Peyer's patch (tissue), 4 donors: ENCODE measurements at regions not wholly inside any gene's neighbourhood (a gene's known extent, or its start where the extent isn't known, plus 50 kb on each side); places are given as distances from the start of the nearest gene placed in this dataset.

Source experiments
- DNase-seq, 3 donors: peaks; one replicate each; pipeline ENCODE4 v3.0.0-alpha.2; 2017 to 2019
- H3K27ac ChIP-seq, 4 donors: fragments of 200-600 bp; sonication (generic); one replicate each; pipeline ENCODE4 v1.5.1; 2016 to 2019
- H3K27me3 ChIP-seq, 2 donors: fragments of 200-600 bp; sonication (generic); one replicate each; pipeline ENCODE4 v1.5.1; 2019
- H3K36me3 ChIP-seq, 3 donors: fragments of 200-600 bp; sonication (generic); one replicate each; pipeline ENCODE4 v1.5.1; 2016 to 2019
- H3K4me1 ChIP-seq, 4 donors: fragments of 200-600 bp; sonication (generic); one replicate each; pipeline ENCODE4 v1.5.1; 2016 to 2019
- H3K4me3 ChIP-seq, 4 donors: fragments of 200-600 bp; sonication (generic); 1 replicate in 3 of 4; 2 replicates in 1 of 4; pipeline ENCODE4 v1.5.1; 2016 to 2019; ENCODE audit warnings: mild to moderate bottlenecking in 1 of 4
- H3K9me3 ChIP-seq, 4 donors: fragments of 200-600 bp; sonication (generic); one replicate each; pipeline ENCODE4 v1.5.1; 2016 to 2019; ENCODE audit warnings: mild to moderate bottlenecking in 1 of 4
- CTCF ChIP-seq, 6 experiments: fragments of 450-650 bp in 4 of 6; fragments of 200-600 bp in 2 of 6; sonication (generic) in 1 of 6; IDR thresholded peaks; one replicate each; pipeline ENCODE4 v1.5.1; 2017 to 2019; ENCODE audit warnings: antibody characterized with exemption in 6 of 6, mild to moderate bottlenecking in 3 of 6, moderate library complexity in 1 of 6
- POLR2A ChIP-seq, 2 donors: fragments of 450-650 bp; IDR thresholded peaks; one replicate each; pipeline ENCODE4 v1.5.1; 2017; ENCODE audit warnings: antibody characterized with exemption in 2 of 2, mild to moderate bottlenecking in 2 of 2, moderate library complexity in 2 of 2

GRCh38 chr5:74303578-74303977 is 336.9 kb downstream of the ENC1 start:
- no peaks in the 10 kb centered on the region for H3K4me1 ChIP-seq
- no peak for TF ChIP-seq POLR2A (IDR thresholded peaks at IDR 0.05)
- no peaks in the 10 kb centered on the region for H3K36me3 ChIP-seq
- H3K27me3 ChIP-seq, result no peaks in the 10 kb centered on the region
- DNase-seq, result no peak
- H3K9me3 ChIP-seq, result no peaks in the 10 kb centered on the region
- no peak overlapping the region for H3K4me3 ChIP-seq
- no peak overlapping the region for H3K27ac ChIP-seq

- no peak for DNase-seq
- H3K4me1 ChIP-seq, result peaks cover 0 to 3% (median 0%) of the 10 kb centered on the region in 4 donors
- no peak overlapping the region for H3K4me3 ChIP-seq
- no peak for TF ChIP-seq POLR2A (IDR thresholded peaks at IDR 0.05)
- TF ChIP-seq CTCF (IDR thresholded peaks at IDR 0.05), result no peak
- H3K27ac ChIP-seq, result no peak overlapping the region
- no peaks in the 10 kb centered on the region for H3K9me3 ChIP-seq
- H3K27me3 ChIP-seq, result no peaks in the 10 kb centered on the region
- H3K36me3 ChIP-seq, result no peaks in the 10 kb centered on the region
Measured at GRCh38 chr5:74301576-74301975, 339.0 kb downstream of the ENC1 start.

- no peak for TF ChIP-seq POLR2A (IDR thresholded peaks at IDR 0.05)
- Histone ChIP-seq H3K27me3 (no peaks in the 10 kb centered on the region), H3K4me1 (peaks cover 0 to 4% (median 0%) of the 10 kb centered on the region in 4 donors), H3K9me3 (no peaks in the 10 kb centered on the region), H3K4me3 (no peak overlapping the region), H3K27ac (no peak overlapping the region), H3K36me3 (no peaks in the 10 kb centered on the region)
- no peak for DNase-seq
Measured at GRCh38 chr5:74300808-74301389, 339.6 kb downstream of the ENC1 start.

- H3K9me3 ChIP-seq, result no peaks in the 10 kb centered on the region
- H3K4me3 ChIP-seq, result no peak overlapping the region
- no peaks in the 10 kb centered on the region for H3K27me3 ChIP-seq
- H3K4me1 ChIP-seq, result peaks cover 0 to 4% (median 0%) of the 10 kb centered on the region in 4 donors
- no peak for TF ChIP-seq CTCF (IDR thresholded peaks at IDR 0.05)
- no peak for TF ChIP-seq POLR2A (IDR thresholded peaks at IDR 0.05)
- H3K36me3 ChIP-seq, result no peaks in the 10 kb centered on the region
- no peak overlapping the region for H3K27ac ChIP-seq
- DNase-seq, result no peak
Measured at GRCh38 chr5:74299833-74300232, 340.7 kb downstream of the ENC1 start.

GRCh38 chr5:74296685-74297408 is 343.7 kb downstream of the ENC1 start:
- Histone ChIP-seq H3K4me3 (no peak overlapping the region), H3K9me3 (no peaks in the 10 kb centered on the region), H3K27me3 (no peaks in the 10 kb centered on the region), H3K36me3 (no peaks in the 10 kb centered on the region), H3K27ac (no peak overlapping the region), H3K4me1 (peaks cover 0 to 4% (median 0%) of the 10 kb centered on the region in 4 donors)
- TF ChIP-seq CTCF (IDR thresholded peaks at IDR 0.05) (no peak), POLR2A (IDR thresholded peaks at IDR 0.05) (no peak)
- DNase-seq, result no peak

- peaks cover 0 to 4% (median 0%) of the 10 kb centered on the region in 4 donors for H3K4me1 ChIP-seq
- no peaks in the 10 kb centered on the region for H3K36me3 ChIP-seq
- no peaks in the 10 kb centered on the region for H3K27me3 ChIP-seq
- no peak for DNase-seq
- no peak overlapping the region for H3K27ac ChIP-seq
- TF ChIP-seq POLR2A (IDR thresholded peaks at IDR 0.05) (no peak), CTCF (IDR thresholded peaks at IDR 0.05) (no peak)
- H3K4me3 ChIP-seq, result no peak overlapping the region
- no peaks in the 10 kb centered on the region for H3K9me3 ChIP-seq
Measured at GRCh38 chr5:74295676-74296075, 344.9 kb downstream of the ENC1 start.
